ENCODE measurements at regions not wholly inside any gene's neighbourhood (a gene's known extent, or its start where the extent isn't known, plus 50 kb on each side); places are given as distances from the start of the nearest gene placed in this dataset.

GRCh38 chr15:91456921-91457320 lies 356.9 kb downstream of the SV2B start:
- H3K9me1 ChIP-seq (ENCODE audit: control insufficient read depth, extremely low read depth, insufficient read depth, low read length), result no peaks in the 10 kb centered on the region
- FAIRE-seq (peak; percentile 56), DNase-seq (ENCODE audit: low read depth, low spot score) (no peak)
- peak overlapping the region; percentile 79 for H3K9ac ChIP-seq (ENCODE audit: control insufficient read depth, extremely low read depth, insufficient read depth, low read length)
- peaks cover 20% of the 10 kb centered on the region for H3K4me1 ChIP-seq (ENCODE audit: control insufficient read depth, extremely low read depth, insufficient read depth, low read length)
- H3K4me3 ChIP-seq (ENCODE audit: control insufficient read depth in 2 of 3, extremely low read depth in 1 of 3, insufficient read depth in 2 of 3, low read depth in 1 of 3, low read length in 3 of 3), result peak overlapping the region in 2 of 3 experiments; percentile 2 to 37
- peak overlapping the region; percentile 80 for H3K4me2 ChIP-seq (ENCODE audit: control insufficient read depth, extremely low read depth, insufficient read depth, low read depth, low read length)
- H3K9me3 ChIP-seq (ENCODE audit: control insufficient read depth, low read depth, low read length), result no peaks in the 10 kb centered on the region
- TF ChIP-seq EZH2 (IDR thresholded peaks at IDR 0.05; ENCODE audit: low read length) (no peak), CTCF (optimal IDR thresholded peaks at IDR 0.05 in 1 of 3, IDR thresholded peaks at IDR 0.05 in 1 of 3, conservative IDR thresholded peaks at IDR 0.05 in 1 of 3; ENCODE audit: extremely low read depth in 1 of 3, insufficient read depth in 2 of 3, low read length in 3 of 3) (no peak)
- dilution Hi-C loops (cut with MboI; ENCODE audit: extremely low pct_ligation_motif_present, low sequenced_read_pairs), result no loop called here
- no peaks in the 10 kb centered on the region for H3K79me2 ChIP-seq (ENCODE audit: control insufficient read depth, insufficient read depth, low read length)
- no peaks in the 10 kb centered on the region for H3K36me3 ChIP-seq (ENCODE audit: control insufficient read depth in 2 of 2, extremely low read depth in 1 of 2, insufficient read depth in 2 of 2, low read length in 2 of 2)
- H4K20me1 ChIP-seq (ENCODE audit: control insufficient read depth, extremely low read depth, insufficient read depth, low read length), result no peaks in the 10 kb centered on the region
- peak overlapping the region; percentile 84 for H2AFZ ChIP-seq (ENCODE audit: control insufficient read depth, low read length)
- H3K27me3 ChIP-seq (ENCODE audit: control insufficient read depth, extremely low read depth, insufficient read depth, low read length), result no peaks in the 10 kb centered on the region
- H3K27ac ChIP-seq (ENCODE audit: control insufficient read depth, insufficient read depth, low read length), result peak overlapping the region; percentile 95

- Histone ChIP-seq H3K9me1 (ENCODE audit: control insufficient read depth, extremely low read depth, insufficient read depth, low read length) (no peaks in the 10 kb centered on the region), H3K27me3 (ENCODE audit: control insufficient read depth, extremely low read depth, insufficient read depth, low read length) (no peaks in the 10 kb centered on the region), H4K20me1 (ENCODE audit: control insufficient read depth, extremely low read depth, insufficient read depth, low read length) (no peaks in the 10 kb centered on the region), H2AFZ (ENCODE audit: control insufficient read depth, low read length) (no peak overlapping the region), H3K4me2 (ENCODE audit: control insufficient read depth, extremely low read depth, insufficient read depth, low read depth, low read length) (no peak overlapping the region), H3K9ac (ENCODE audit: control insufficient read depth, extremely low read depth, insufficient read depth, low read length) (no peak overlapping the region), H3K36me3 (ENCODE audit: control insufficient read depth in 2 of 2, extremely low read depth in 1 of 2, insufficient read depth in 2 of 2, low read length in 2 of 2) (no peaks in the 10 kb centered on the region), H3K27ac (ENCODE audit: control insufficient read depth, insufficient read depth, low read length) (no peak overlapping the region), H3K9me3 (ENCODE audit: control insufficient read depth, low read depth, low read length) (no peaks in the 10 kb centered on the region), H3K4me3 (ENCODE audit: control insufficient read depth in 2 of 3, extremely low read depth in 1 of 3, insufficient read depth in 2 of 3, low read depth in 1 of 3, low read length in 3 of 3) (no peak overlapping the region), H3K4me1 (ENCODE audit: control insufficient read depth, extremely low read depth, insufficient read depth, low read length) (peaks cover 26% of the 10 kb centered on the region), H3K79me2 (ENCODE audit: control insufficient read depth, insufficient read depth, low read length) (no peaks in the 10 kb centered on the region)
- FAIRE-seq (no peak), DNase-seq (ENCODE audit: low read depth, low spot score) (no peak)
- TF ChIP-seq EZH2 (IDR thresholded peaks at IDR 0.05; ENCODE audit: low read length) (no peak), CTCF (optimal IDR thresholded peaks at IDR 0.05 in 1 of 3, IDR thresholded peaks at IDR 0.05 in 1 of 3, conservative IDR thresholded peaks at IDR 0.05 in 1 of 3; ENCODE audit: extremely low read depth in 1 of 3, insufficient read depth in 2 of 3, low read length in 3 of 3) (no peak)
- dilution Hi-C loops (cut with MboI; ENCODE audit: extremely low pct_ligation_motif_present, low sequenced_read_pairs), result no loop called here
Measured at GRCh38 chr15:91461377-91461776, 361.3 kb downstream of the SV2B start.

Data from keratinocyte (primary cell).